ENCODE measurements at regions not wholly inside any gene's neighbourhood (a gene's known extent, or its start where the extent isn't known, plus 50 kb on each side); places are given as distances from the start of the nearest gene placed in this dataset.

- TF ChIP-seq CTCF (IDR thresholded peaks at IDR 0.05) (no peak), POLR2A (IDR thresholded peaks at IDR 0.05) (no peak)
Observed at GRCh38 chr6:4635666-4636065, 140.5 kb upstream of the CDYL start.

All from adrenal gland (tissue), 5 donors.